ENCODE measurements at regions not wholly inside any gene's neighbourhood (a gene's known extent, or its start where the extent isn't known, plus 50 kb on each side); places are given as distances from the start of the nearest gene placed in this dataset.

DNA sequence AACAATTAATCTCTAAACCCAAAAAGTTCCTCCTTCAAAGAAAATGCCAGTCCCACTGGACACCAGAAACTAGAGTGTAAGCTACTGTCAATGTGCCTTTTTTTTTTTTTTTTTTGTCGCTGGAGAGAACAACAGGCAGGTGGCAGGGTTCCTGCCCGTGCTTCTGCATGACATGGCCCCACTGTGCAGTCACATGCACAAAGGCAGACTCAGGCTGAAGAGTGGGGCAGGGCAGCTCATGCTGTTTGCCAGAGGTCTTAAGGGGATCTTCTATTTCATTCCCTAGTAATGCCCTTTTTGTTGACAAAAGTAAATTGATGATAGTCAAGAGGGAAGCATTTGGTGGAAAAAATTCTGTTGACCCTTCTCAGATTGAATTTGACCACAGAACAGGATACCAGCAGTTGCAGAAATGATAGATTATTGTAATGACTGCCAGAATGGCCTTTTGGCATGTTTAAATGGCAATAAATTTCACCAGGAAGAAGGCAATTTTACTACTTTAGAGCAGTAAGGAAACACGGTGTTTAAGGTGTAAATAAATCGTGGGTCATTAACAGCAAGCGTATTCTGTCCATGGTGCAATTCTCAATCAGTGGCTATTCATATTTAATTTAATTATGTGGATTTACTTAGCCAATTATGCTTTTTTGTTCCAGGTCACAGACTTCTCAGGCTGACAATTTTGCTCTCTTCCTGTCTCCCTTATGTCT is 80.9 kb downstream of the NKX6-1 start:
- intact Hi-C loops (cut with DNase I) = no loop called here
- ATAC-seq (no peak), DNase-seq (no peak)
- Histone ChIP-seq H3K4me1 (no peaks in the 10 kb centered on the region), H3K27ac (no peak overlapping the region), H3K4me3 (no peak overlapping the region), H3K36me3 (ENCODE audit: insufficient read depth in 1 of 2, low read depth in 1 of 2) (no peaks in the 10 kb centered on the region), H3K9me3 (peaks cover 3% of the 10 kb centered on the region), H3K27me3 (ENCODE audit: insufficient read depth in 3 of 3, low read length in 2 of 3) (peaks cover 0 to 1% (median 0%) of the 10 kb centered on the region in 3 donors)
- 14 to 16% (median 15%) methylated on average over 5 of the region's 5 CpGs for WGBS, 3 donors
- TF ChIP-seq, protein P1, sequence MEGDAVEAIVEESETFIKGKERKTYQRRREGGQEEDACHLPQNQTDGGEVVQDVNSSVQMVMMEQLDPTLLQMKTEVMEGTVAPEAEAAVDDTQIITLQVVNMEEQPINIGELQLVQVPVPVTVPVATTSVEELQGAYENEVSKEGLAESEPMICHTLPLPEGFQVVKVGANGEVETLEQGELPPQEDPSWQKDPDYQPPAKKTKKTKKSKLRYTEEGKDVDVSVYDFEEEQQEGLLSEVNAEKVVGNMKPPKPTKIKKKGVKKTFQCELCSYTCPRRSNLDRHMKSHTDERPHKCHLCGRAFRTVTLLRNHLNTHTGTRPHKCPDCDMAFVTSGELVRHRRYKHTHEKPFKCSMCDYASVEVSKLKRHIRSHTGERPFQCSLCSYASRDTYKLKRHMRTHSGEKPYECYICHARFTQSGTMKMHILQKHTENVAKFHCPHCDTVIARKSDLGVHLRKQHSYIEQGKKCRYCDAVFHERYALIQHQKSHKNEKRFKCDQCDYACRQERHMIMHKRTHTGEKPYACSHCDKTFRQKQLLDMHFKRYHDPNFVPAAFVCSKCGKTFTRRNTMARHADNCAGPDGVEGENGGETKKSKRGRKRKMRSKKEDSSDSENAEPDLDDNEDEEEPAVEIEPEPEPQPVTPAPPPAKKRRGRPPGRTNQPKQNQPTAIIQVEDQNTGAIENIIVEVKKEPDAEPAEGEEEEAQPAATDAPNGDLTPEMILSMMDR (IDR thresholded peaks at IDR 0.05) = no peak

DNA sequence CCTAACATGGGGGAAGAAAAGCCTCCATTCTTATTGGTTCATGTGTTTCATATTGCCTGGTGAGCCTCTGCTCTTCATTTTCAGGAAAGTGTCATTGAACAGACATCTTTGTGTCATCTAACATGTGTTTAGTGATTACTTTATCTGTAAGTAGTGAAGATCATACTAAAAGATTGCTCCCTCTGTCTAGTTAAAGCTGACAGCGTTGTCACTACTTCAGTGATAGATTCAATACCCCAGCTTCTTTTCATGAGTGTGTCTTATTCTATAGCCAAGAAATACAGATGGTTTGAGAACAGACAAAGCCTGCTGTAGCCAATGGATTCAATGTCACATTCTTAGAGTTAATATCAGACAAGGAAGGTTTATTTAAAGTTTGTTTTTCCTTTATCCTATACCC is 85.1 kb downstream of the NKX6-1 start:
- Histone ChIP-seq H3K36me3 (ENCODE audit: insufficient read depth in 1 of 2, low read depth in 1 of 2) (no peaks in the 10 kb centered on the region), H3K4me1 (no peaks in the 10 kb centered on the region), H3K27ac (no peak overlapping the region), H3K9me3 (no peaks in the 10 kb centered on the region), H3K27me3 (ENCODE audit: insufficient read depth in 3 of 3, low read length in 2 of 3) (peaks cover 0 to 1% (median 0%) of the 10 kb centered on the region in 3 donors), H3K4me3 (no peak overlapping the region)
- ATAC-seq (no peak), DNase-seq (no peak)
- intact Hi-C loops (cut with DNase I) = no loop called here
- WGBS, 3 donors = 64 to 78% (median 73%) methylated on average over 1 of the region's 1 CpG
- TF ChIP-seq, protein P1 (IDR thresholded peaks at IDR 0.05) = no peak

DNA sequence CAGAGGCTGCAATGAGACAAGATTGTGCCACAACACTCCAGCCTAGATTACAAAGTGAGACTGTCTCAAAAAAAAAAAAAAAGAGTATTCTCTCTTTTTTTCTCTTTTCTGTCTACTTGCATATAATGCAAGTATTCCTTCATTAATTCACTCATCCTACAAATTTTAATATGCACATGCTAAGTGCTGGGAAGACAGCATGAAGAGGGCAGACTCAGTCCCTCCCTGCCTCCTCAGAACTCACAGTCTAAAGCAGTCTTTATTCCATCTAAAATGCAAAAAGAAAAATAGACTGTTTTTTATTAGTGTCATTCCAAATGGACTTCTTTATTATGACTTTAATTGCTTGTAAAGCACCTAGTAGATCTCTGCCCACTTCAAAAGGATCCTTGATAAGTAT is 85.6 kb downstream of the NKX6-1 start:
- no peak overlapping the region for H3K4me3 ChIP-seq
- intact Hi-C loops (cut with DNase I) = no loop called here
- no peaks in the 10 kb centered on the region for H3K36me3 ChIP-seq (ENCODE audit: insufficient read depth in 1 of 2, low read depth in 1 of 2)
- H3K4me1 ChIP-seq = no peaks in the 10 kb centered on the region
- TF ChIP-seq, protein P1 (IDR thresholded peaks at IDR 0.05) = no peak
- H3K9me3 ChIP-seq = no peaks in the 10 kb centered on the region
- H3K27me3 ChIP-seq (ENCODE audit: insufficient read depth in 3 of 3, low read length in 2 of 3) = peaks cover 0 to 1% (median 0%) of the 10 kb centered on the region in 3 donors
- DNase-seq (no peak), ATAC-seq (no peak)
- no peak overlapping the region for H3K27ac ChIP-seq

DNA sequence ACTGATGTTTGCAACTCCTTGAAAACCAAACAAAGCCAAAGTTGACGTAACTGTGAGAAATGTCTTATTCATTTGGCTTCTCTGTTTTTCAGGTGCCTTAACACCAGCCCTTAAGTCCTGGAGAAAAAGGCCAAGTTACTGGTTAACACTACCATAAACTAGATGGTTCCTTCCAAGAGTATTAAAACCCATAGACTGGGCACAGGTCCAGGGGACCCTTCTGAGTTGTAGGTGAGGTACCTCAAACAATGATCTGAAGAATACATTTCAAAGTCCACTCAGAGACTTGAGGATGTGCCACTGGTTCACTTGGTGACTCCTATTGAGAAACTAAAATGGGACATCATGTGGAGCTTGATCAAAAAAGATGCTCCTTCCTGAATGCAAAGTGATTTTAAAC is 87.0 kb downstream of the NKX6-1 start:
- no peaks in the 10 kb centered on the region for H3K27me3 ChIP-seq (ENCODE audit: insufficient read depth in 3 of 3, low read length in 2 of 3)
- H3K36me3 ChIP-seq (ENCODE audit: insufficient read depth in 1 of 2, low read depth in 1 of 2) = no peaks in the 10 kb centered on the region
- intact Hi-C loops (cut with DNase I) = no loop called here
- DNase-seq = no peak
- ATAC-seq = no peak
- H3K4me1 ChIP-seq = no peaks in the 10 kb centered on the region
- H3K27ac ChIP-seq = no peak overlapping the region
- no peak overlapping the region for H3K4me3 ChIP-seq
- no peaks in the 10 kb centered on the region for H3K9me3 ChIP-seq
- 83 to 94% (median 90%) methylated on average over 1 of the region's 1 CpG for WGBS, 3 donors
- TF ChIP-seq, protein P1 (IDR thresholded peaks at IDR 0.05) = no peak

Measured in psoas muscle (tissue), 7 donors.